Adrenal gland (tissue), 5 donors: ENCODE measurements at regions not wholly inside any gene's neighbourhood (a gene's known extent, or its start where the extent isn't known, plus 50 kb on each side); places are given as distances from the start of the nearest gene placed in this dataset.

Experiments used
- POLR2A ChIP-seq, 2 donors: fragments of 450-650 bp; IDR thresholded peaks; one replicate each; pipeline ENCODE4 v1.6.1; 2017; ENCODE audit warnings: antibody characterized with exemption in 2 of 2, mild to moderate bottlenecking in 2 of 2, moderate library complexity in 1 of 2
- TF ChIP-seq, protein P1 (sequence below), 6 experiments: fragments of 450-650 bp in 4 of 6; fragments of 200-600 bp in 2 of 6; sonication (generic) in 1 of 6; IDR thresholded peaks; 1 replicate in 5 of 6; 2 replicates in 1 of 6; pipeline versions ENCODE4 v1.5.1 to v1.8.0; 2016 to 2021; ENCODE audit warnings: antibody characterized with exemption in 6 of 6, mild to moderate bottlenecking in 2 of 6, moderate library complexity in 1 of 6
- donor health status: DM: no; HTN: no; CAD: no.

DNA sequence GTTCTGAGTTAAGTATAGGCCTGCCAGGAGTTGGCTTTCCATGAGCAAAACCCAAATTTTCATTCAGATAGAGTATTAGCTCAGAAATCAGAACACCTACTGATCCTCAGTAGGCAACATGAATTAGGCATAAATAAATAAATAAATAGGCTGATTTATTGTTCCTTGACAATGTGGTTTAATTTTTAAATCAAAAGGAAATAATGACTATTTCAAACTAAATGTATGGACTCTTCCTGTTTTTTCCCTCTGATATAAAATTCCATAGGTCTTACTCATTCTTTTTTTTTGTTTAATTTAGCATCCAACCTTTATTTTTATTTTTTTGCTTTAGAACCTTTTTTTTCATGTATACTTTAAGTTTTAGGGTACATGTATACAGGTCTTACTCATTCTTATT is 140.2 kb upstream of the ITGA6 start:
- TF ChIP-seq, protein P1, sequence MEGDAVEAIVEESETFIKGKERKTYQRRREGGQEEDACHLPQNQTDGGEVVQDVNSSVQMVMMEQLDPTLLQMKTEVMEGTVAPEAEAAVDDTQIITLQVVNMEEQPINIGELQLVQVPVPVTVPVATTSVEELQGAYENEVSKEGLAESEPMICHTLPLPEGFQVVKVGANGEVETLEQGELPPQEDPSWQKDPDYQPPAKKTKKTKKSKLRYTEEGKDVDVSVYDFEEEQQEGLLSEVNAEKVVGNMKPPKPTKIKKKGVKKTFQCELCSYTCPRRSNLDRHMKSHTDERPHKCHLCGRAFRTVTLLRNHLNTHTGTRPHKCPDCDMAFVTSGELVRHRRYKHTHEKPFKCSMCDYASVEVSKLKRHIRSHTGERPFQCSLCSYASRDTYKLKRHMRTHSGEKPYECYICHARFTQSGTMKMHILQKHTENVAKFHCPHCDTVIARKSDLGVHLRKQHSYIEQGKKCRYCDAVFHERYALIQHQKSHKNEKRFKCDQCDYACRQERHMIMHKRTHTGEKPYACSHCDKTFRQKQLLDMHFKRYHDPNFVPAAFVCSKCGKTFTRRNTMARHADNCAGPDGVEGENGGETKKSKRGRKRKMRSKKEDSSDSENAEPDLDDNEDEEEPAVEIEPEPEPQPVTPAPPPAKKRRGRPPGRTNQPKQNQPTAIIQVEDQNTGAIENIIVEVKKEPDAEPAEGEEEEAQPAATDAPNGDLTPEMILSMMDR (IDR thresholded peaks at IDR 0.05): no peak
- no peak for TF ChIP-seq POLR2A (IDR thresholded peaks at IDR 0.05)
